Right lobe of liver (tissue), 4 donors: ENCODE measurements at regions not wholly inside any gene's neighbourhood (a gene's known extent, or its start where the extent isn't known, plus 50 kb on each side); places are given as distances from the start of the nearest gene placed in this dataset.

ENCODE experiments used
- POLR2A ChIP-seq: fragments of 450-650 bp; IDR thresholded peaks from one replicate; pipeline ENCODE4 v1.6.1; 2017; ENCODE audit warnings: antibody characterized with exemption, mild to moderate bottlenecking
- TF ChIP-seq, protein P1 (sequence below), 4 donors: fragments of 200-600 bp in 3 of 4; fragments of 450-650 bp in 1 of 4; IDR thresholded peaks; one replicate each; pipeline versions ENCODE4 v1.5.1 to v1.8.0; 2016 to 2022; ENCODE audit warnings: antibody characterized with exemption in 4 of 4, mild to moderate bottlenecking in 2 of 4
- donor health status: DM: no; HTN: no; CAD: no.
- donor health status: DM: no; HTN: no; CAD: no.
- donor health status: DM: no; HTN: yes; CAD: no.

GRCh38 chr1:87686136-87686495 lies 357.4 kb downstream of the LMO4 start:
- TF ChIP-seq, protein P1, sequence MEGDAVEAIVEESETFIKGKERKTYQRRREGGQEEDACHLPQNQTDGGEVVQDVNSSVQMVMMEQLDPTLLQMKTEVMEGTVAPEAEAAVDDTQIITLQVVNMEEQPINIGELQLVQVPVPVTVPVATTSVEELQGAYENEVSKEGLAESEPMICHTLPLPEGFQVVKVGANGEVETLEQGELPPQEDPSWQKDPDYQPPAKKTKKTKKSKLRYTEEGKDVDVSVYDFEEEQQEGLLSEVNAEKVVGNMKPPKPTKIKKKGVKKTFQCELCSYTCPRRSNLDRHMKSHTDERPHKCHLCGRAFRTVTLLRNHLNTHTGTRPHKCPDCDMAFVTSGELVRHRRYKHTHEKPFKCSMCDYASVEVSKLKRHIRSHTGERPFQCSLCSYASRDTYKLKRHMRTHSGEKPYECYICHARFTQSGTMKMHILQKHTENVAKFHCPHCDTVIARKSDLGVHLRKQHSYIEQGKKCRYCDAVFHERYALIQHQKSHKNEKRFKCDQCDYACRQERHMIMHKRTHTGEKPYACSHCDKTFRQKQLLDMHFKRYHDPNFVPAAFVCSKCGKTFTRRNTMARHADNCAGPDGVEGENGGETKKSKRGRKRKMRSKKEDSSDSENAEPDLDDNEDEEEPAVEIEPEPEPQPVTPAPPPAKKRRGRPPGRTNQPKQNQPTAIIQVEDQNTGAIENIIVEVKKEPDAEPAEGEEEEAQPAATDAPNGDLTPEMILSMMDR (IDR thresholded peaks at IDR 0.05) = no peak
- no peak for TF ChIP-seq POLR2A
